Occipital lobe (tissue), 1 donor: ENCODE measurements at regions not wholly inside any gene's neighbourhood (a gene's known extent, or its start where the extent isn't known, plus 50 kb on each side); places are given as distances from the start of the nearest gene placed in this dataset.
A peak's percentile ranks its signal among the peaks of the same experiment; 100 is the strongest.

Experiments used
- DNase-seq: peaks from one replicate; lab custom pipeline; 2025; lab: John Stamatoyannopoulos, UW

DNA sequence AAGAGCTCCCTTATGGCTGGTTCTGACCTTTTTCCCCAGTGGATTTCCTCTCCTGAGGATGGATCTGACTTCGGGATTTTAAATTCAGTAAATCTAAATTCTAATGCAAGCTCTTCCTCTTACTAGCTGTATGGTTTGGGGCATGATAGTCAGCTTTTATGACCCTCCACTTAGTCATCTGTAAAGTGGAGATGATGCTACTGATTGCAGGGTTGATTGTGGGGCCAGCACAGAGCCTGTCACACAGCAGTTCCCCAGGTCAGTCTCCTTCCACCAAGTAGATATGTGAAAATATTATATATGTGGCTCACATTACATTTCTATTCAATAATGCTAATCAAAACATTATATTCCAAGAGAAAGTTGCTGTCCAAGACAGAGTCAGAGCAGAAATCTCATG, 141.3 kb upstream of the UBE2E1 start:
- no peak for DNase-seq

- no peak for DNase-seq
Observed at GRCh38 chr3:23665741-23666140, 140.0 kb upstream of the UBE2E1 start.

GRCh38 chr3:23666818-23667217, 138.9 kb upstream of the UBE2E1 start:
- DNase-seq: no peak

DNA sequence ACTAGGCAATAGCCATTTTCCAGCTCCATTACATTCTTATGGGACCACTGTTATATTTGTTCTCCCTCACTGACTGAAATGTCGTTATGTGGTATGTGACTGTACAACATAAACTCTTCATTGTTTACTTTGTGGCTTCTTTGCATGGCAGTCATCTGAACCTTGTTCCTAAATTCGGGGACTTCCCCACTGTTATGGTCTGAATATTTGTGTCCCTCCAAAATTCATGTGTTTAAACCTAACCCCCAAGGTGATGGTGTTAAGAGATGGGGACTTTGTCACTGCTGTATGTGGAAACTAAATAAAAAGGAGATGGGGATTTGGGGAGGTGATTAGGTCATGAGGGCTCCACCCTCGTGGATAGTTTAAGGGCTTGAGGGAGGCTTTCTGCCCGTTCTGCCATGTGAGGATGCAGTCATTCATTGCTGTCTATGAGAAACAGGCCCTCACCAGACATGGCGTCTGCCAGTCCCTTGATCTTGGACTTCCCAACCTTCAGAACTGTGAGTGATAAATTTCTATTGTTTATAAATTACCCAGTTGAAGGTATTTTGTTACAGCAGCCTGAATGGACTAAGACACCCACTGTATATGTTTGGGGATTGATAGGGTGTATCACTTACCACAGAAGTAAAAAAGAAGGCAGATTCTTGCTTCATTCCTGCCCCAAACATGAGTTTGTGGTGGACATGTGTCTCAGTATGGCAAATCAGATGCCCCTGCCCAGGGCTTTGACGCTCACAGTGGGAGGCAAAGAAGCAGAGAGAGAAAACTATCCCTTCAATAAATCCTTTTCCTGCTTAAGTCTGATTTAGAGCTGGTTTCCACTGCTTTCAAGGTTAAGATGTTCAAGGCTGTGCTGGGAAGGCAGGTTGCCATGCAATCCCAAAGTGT, 138.0 kb upstream of the UBE2E1 start:
- no peak for DNase-seq

DNA sequence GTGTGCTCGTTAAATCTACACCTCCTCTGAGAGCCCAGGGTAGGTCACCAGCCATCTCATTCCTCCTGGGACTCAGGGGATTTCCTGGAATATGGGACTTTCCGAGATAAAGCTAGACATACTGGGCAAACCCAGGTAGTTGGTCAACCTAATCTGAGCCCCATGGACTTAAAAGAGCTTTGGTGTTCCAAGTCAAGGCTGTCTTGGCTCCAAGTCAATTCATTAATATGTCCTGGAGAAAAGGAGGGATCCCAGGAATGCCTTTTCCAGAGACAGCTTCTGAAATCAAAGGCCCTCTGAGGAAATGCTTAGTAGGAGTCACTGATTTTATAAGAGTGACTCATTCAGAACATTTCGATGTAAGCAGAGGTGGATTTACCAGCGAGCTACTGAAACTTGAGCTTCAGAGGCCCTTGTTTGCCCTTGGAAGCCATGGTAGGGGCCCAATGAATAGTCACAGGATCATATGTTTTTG, 137.3 kb upstream of the UBE2E1 start:
- DNase-seq: no peak

- no peak for DNase-seq
Observed at GRCh38 chr3:23669541-23670255, 136.1 kb upstream of the UBE2E1 start.

DNA sequence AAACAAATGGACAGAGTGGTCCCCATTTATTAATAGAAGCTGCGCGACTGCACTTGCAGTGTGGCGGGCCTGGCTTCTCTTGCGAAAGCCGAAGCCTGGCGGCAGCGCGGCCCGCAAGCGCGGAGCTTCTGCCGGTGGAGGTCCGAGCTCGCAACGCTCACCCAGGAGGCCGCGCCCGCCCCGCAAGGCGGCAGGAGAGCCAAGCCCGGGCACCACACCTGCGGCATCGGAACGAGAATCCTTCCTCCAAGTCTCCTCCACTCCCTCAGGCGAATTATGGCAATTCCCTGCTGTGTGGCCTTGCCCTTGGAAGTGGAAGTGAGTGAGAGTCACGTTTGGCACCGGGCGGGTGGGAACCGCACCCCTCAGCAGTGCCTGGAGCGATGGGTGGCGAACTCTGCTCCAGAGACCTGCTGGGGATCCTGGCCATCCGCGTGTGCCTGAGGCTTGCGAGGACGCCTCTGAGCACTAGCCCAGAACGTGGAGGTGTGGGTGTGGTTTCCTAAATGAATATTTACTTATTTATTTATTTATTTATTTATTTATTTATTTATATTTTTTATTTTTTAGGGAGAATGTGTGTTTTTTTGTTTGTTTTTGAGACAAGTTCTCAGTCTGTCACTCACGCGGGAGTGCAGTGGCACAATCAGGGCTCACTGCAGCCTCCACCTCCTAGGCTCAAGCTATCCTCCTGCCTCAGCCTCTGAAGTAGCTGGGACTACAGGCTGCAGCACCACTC, 133.7 kb upstream of the UBE2E1 start:
- DNase-seq: no peak

- DNase-seq: no peak
Observed at GRCh38 chr3:23672628-23673027, 133.1 kb upstream of the UBE2E1 start.

DNA sequence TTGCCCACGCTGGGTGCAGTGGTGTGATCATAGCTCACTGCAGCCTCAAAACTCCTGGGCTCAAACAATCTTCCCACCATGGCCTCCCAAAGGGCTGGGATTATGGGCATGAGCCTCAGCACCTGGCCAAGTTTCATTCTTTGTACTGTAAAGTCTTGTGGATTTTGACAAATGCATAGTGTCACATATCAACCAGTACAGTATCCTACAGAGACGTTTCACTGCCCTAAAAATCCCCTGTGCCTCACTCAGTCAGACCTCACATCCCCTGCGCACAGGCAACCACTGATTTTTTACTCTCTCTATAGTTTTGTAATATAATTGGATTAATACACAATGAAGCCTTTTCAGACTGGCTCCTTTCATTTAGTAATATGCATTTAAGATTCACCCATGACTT, 130.7 kb upstream of the UBE2E1 start:
- no peak for DNase-seq

- no peak for DNase-seq
Observed at GRCh38 chr3:23676093-23676492, 129.7 kb upstream of the UBE2E1 start.

GRCh38 chr3:23682646-23683045, 123.1 kb upstream of the UBE2E1 start:
- DNase-seq: no peak

GRCh38 chr3:23685541-23686258, 120.1 kb upstream of the UBE2E1 start:
- peak; percentile 73 for DNase-seq

DNA sequence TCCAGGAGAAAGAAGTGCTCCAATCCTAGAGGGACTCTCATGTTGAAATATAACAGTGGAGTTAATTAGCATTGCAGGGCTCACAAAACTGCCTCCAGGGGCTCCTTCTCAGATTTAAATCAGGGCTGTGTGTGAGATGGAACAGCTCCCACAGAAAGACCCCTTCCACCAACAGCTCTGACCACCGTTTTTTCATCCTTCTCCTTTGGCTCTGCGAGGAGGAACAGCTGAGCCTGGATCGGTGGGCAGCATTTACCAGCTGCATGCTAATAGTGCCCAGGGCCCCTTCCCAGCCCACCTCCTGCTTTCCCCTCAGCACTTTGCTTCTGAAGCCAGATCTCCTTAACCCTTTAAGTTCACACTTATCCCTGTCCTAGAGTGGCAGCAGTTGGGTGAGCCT, 119.2 kb upstream of the UBE2E1 start:
- no peak for DNase-seq

- DNase-seq: no peak
Observed at GRCh38 chr3:23691357-23691895, 114.3 kb upstream of the UBE2E1 start.

DNA sequence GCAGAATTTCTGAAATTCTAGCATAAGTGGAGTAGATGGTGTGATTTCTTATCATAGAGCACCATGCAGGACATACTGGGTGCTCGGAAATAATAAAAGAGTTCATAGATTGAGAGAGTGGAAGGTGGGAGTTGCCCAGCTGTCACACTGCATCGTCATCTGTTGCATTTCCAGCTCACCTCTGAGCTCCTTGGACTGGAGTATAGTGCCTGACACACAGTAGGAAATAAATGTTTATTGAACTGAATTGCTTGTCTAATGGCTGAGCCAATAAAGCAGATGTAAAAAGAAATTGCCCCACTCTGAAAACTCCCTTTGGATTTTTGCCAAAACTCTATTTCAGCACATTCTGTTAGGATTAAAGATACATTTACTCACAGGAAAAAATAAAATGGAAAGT, 108.9 kb upstream of the UBE2E1 start:
- no peak for DNase-seq

DNA sequence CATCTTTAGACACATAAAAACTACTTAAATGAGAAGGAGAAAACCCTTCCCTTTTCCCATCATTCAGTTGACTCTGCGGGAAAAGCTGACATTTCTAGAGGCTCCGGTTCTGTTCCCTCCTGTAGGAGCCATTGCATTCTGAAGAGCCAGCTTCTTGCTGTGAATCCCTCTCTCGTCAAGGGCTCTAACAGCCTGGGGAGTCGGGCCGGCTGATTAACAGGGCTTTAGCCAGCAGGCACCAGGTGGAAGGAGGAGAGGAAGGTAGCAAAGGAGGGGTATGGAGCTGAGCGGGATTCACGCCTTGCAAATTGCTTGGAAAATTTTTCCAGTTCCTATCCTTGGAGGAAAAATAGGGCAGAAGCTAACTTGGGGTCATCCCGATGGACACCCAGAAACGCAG, 108.3 kb upstream of the UBE2E1 start:
- DNase-seq: no peak

DNA sequence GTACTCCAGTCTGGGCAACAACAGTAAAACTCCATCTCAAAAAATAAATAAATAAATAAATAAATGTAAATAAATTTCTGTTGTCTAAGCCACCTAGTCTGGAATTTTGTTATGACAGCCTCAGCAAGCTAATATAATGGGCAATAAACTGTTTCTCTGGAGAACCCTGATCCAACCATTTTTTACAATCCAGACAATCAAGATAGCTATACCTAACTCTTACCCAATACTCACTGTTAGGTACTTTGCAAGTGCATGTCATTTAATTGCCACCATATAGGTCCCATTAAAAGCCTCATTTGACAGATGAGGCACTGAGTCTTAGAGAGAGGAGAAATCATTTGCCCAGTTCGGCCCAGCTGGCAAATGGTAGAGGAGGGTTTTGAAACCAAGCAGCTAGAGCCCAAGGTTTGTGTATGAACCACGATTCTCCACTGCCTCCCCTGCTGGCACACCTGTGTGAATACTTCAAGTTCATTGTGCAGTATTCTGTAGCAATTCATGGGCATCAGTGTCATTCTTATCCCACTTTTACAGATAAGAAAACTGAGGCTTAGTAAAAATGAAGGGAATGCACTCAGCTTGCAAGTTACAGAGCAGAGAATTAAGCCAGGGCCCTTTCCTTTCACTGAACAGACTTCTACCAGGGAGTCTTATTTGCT, 107.0 kb upstream of the UBE2E1 start:
- DNase-seq: no peak

GRCh38 chr3:23700616-23701015, 105.1 kb upstream of the UBE2E1 start:
- no peak for DNase-seq

- no peak for DNase-seq
Observed at GRCh38 chr3:23701716-23702597, 103.8 kb upstream of the UBE2E1 start.

- DNase-seq: no peak
Observed at GRCh38 chr3:23704298-23704697, 101.5 kb upstream of the UBE2E1 start.
